T47D (cell line): ENCODE measurements at regions not wholly inside any gene's neighbourhood (a gene's known extent, or its start where the extent isn't known, plus 50 kb on each side); places are given as distances from the start of the nearest gene placed in this dataset.

Experiments
- DNase-seq, 2 experiments: peaks; one replicate each; pipeline versions ENCODE4 v3.0.0 to v3.0.0-alpha.2; 2011 to 2012; ENCODE audit warnings: low read depth in 1 of 2, low spot score in 1 of 2
- JUND ChIP-seq: IDR thresholded peaks from 2 replicates; pipeline ENCODE4 v1.6.1; 2012; ENCODE audit warnings: low read depth
- in situ Hi-C: cut with HindIII; loops from 2 replicates; pipeline ENCODE4 v1.10.0; 2016; ENCODE audit warnings: low sequenced_read_pairs, low pct_unique_long_range_greater_than_20kb

DNA sequence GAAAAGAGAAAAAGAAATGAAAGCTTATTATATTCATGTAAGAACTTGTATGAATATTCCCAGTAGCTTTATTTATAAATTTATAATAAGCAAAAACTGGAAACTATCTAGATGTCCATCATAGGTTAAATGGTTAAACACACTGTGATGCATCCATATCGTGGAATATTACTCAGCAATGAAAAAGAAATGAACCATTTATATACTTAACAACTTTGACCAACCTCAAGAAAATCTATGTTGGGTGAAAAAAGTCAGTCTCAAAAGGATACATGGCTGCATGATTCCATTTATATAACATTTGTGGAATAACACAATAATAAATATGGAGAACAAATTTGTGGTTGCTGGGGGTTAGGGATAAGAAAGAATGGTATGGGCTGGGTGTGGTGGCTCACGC is 713.0 kb upstream of the SGO1 start:
- DNase-seq, result no peak
- in situ Hi-C loops, result no loop called here
- TF ChIP-seq JUND, result no peak

DNA sequence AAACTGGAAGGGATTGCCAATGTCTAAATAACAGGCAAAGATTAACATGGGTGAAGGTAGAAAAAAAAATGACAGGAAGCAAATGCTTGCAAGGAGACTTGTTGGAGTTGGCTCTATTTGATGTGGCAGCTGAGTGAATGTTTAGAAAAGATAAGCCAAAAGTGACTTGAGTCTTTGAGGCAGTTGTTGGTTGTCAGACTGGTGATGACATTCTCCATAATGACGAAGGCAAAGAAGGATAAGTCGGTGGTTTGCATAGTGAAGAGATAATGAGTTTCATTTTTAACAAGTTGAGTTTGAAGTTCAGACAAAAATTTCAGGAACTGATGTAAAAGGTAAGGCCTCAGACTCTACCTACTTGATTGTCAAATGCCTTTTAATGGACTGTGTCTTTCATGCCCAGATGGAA is 704.1 kb upstream of the SGO1 start:
- TF ChIP-seq JUND, result no peak

DNA sequence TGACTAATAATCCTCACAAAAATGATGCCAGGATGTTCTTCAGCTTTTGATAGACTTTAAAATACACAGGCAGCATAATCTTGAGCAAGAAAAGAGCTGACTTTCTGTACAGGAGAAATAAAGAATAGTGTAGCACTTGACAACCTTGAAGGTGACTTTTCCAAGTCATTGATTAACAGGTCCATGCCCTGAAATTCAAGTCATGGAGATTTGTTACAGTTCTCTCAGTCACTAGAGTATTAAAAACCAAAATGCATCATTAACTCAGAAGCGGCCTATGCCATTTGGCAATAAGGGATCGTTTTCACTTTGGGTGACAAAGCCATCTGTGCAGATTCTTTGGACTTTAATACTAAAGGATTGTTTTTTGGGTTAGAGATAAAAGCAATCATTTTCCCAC is 692.7 kb upstream of the SGO1 start:
- DNase-seq, result no peak
- no peak for TF ChIP-seq JUND
- in situ Hi-C loops, result no loop called here

More for the DNA sequence above, 704.1 kb upstream of the SGO1 start:
- DNase-seq, result no peak
- in situ Hi-C loops, result no loop called here

DNA sequence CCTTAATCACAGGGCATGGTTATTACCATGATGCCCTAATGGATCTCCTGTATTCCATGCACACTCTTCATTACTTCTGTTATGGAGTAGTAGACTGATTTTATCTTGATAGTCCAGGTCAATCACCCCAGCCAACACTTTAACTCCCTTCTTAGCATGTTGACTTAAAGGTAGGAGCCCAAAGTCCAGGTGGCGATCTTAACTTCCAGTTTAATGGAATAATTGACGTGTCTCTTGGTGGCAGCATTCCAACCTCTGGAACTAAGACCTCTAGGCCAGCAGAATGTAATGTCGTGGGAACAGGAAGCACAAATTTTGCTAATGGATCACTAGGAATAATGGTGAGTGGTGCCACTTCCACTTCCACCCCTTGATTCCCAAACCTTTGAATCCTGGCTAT is 687.2 kb upstream of the SGO1 start:
- in situ Hi-C loops, result no loop called here
- no peak for DNase-seq
- TF ChIP-seq JUND, result no peak

DNA sequence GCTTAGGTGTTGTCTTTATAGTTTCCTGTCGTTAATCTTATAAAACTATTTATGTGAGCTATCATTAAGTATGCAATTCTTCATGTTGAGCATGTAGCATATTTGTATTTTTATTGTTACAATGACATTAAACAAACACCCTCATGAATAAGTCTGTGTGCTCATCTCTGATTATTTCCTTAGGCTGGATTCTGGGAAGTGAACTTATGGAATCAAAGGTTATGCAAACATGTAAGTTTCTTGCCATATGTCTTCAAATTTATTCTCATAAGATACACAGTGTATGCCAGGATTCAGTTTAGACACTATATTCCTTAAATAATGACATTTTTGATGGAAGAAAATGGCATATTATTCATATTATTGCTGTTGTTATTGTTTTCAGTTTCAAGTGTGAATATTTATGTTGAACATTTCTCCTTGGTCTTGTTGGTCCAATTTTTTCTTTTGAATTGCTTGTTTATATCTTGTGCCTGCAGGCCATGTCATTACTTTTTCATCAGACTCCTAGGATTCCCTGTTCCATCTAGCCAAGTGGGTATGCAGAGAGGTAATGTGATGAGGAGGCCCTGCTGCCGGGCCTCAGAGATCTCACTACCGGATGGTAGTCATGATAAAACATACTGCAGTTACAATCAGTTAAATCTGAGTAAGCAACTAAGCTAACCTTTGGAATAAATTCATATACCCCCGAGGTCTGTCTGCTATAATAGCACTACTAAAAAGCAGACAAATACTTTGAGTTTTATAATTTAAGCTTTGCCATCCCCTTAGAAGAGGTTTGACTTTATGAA is 684.3 kb upstream of the SGO1 start:
- TF ChIP-seq JUND, result no peak
- peak in 1 of 2 experiments; percentile 16 for DNase-seq
- in situ Hi-C loops, result no loop called here

DNA sequence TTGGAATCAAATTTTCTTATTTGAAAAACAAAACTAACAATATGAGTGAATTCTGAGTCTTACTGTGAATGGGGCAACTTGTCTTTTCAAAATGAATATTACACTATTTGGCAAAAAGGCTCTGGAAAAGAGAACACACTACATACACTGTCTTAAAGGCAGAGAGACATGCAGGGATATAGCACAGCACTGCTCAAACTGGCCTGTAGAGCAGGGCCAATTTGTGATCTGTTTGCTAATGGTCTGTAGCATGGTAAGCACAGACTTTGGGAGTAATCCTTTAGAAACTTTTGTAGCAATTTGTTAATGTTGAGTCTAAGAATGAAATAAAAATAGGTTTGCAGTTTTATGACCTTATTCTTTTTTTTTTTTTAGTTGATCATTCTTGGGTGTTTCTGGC is 679.8 kb upstream of the SGO1 start:
- DNase-seq, result no peak
- in situ Hi-C loops, result no loop called here
- TF ChIP-seq JUND, result no peak

DNA sequence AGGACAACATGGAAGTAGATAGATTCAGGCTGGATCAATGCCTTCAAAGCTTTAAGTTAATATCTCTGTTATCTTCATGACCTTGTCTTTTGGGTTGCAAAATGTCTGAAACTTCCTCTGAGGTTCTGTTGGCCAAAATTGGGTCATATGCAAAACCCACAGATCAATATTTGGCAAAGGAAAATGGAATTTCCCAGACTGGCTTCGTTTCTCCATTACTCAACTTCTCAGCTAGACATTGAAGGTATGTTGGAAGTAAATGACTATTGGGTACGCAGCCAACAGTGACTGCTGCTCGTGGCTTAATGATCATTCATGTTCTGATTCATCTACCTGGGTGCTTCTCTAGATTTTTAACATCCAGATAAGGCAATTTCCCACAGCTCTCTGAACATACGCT is 675.4 kb upstream of the SGO1 start:
- TF ChIP-seq JUND, result no peak
- in situ Hi-C loops, result no loop called here
- DNase-seq, result no peak

DNA sequence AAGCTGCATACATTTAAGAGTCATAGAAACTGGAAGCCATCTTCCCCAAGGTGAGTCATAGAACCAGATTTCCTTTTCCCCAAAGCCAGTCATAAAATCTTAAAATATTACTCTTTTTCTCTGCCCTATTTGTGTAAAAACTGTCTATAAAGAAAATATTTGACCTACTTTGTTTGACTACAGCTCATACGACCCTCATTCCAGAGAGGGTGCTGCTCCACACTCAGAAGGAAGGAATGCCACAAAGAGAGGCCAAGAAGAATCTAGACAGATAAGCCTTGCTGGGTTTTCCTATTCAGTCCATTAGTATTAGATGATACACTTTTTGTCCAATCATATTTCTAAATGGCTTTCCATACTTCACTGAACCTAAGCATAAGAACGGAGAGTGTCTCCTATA is 671.6 kb upstream of the SGO1 start:
- DNase-seq, result no peak
- in situ Hi-C loops, result no loop called here
- no peak for TF ChIP-seq JUND

DNA sequence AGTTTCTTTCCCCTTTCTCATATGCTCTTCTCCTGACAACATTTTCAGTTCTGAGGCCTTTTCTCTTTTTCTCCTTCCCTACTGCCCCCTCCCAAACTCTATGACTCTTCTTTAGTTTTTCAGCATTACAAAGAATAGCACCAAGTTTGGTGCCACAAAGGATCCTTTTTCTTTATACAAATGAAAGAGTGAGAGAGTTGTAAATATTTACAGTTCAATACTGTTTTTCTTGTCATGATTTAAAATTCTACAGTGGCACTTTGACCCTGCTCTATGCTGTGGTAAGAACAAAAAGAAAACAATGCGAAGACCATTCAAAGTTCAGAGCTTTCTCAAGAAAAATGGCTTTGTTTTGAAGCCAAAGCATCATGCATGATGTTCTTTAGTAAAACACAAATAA is 667.9 kb upstream of the SGO1 start:
- no peak for TF ChIP-seq JUND
- DNase-seq, result no peak
- in situ Hi-C loops, result no loop called here

DNA sequence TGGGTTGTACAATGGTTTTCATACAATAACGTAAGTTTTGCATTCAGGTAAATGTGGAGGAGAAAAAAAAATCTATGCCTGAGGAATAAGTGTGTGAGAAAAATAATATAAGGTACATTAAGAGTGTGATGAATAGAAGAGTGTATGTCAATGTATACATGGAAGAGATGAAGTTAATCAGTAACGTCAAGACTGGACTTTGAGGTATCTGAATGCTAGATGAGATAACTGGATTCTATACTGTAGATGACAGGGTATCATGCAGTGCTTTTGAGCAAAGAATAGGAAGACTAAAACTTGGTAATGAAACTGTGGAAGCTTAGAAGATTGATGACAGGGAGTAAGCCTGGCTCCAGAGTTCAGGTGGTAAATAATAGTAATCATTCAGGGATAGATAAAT is 666.7 kb upstream of the SGO1 start:
- TF ChIP-seq JUND, result no peak
- DNase-seq, result no peak
- in situ Hi-C loops, result no loop called here

DNA sequence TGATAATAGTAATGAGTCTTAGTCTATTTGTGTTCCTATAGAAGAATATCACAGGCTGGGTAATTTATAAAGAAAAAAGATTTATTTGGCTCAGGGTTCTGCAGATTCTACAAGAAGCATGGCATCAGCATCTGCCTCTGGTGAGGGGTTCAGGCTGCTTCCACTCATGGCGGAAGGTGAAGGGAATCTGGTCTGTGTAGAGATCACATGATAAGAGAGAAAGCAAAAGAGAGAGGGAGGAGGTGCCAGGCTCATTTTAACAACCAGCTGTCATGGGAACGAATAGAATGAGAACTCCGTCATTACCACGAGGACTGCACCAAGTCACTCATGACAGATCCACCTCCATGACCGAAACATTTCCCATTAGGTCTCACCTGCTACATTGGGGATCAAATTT is 664.0 kb upstream of the SGO1 start:
- in situ Hi-C loops, result no loop called here
- DNase-seq, result no peak
- TF ChIP-seq JUND, result no peak

DNA sequence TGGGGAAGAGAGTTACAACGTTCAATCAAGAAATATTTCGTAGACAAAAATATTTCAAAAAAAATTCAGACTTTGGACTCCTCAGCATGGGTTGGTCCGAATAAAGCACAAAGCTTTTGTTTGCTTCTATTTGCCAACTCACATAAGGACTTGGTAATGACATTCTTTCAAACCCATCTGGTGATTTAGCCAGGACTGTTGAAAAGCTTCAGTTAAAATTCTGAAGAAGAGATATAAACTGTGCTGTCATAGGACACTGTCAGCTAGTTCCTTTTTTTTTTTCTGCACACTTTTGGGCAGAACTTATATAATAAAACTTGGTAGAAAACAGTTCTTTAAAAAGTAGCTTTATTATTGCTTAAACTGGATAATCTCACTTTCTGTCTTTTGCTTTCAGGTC is 660.8 kb upstream of the SGO1 start:
- TF ChIP-seq JUND, result no peak
- in situ Hi-C loops, result no loop called here
- no peak for DNase-seq

DNA sequence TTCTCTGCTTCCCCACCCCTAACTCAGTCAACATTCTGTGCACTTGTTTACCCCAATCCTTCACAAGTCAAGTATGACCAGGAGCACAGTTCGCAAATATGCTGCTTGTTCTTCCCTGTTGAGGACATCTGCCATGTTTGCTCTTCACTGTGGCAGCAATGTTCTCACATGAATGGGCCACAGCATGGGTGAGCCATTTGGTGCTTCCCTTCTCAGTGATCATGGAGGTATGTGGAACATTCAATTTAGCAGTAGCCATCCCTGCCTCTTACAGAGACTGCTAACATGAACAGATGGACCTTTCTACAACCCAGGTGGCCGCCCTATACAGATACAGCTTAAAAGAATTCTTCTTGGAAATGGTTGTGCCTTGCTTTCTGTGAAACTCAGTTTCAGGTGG is 660.1 kb upstream of the SGO1 start:
- DNase-seq, result no peak
- TF ChIP-seq JUND, result no peak
- in situ Hi-C loops, result no loop called here

DNA sequence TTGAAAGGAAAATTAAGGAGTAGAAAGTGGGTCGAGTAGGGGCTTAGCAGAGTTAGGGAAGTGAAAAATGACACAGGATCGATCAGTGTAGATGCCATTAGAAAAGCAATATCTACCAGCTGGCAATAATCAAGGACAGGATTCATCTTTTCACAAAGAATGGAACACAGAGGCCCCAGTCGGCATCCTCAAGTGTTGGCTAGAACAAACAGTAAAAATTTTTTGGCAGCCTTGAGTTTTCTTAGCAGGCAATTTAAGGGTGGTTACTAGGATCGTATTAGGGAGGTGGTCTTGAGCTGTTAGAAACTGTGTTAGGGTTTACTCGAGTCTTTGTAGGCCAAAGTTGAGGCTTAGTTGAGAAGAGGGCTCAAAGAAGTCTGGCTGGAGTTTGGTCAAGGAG is 658.8 kb upstream of the SGO1 start:
- in situ Hi-C loops, result no loop called here
- DNase-seq, result no peak
- no peak for TF ChIP-seq JUND
